ENCODE measurements at regions not wholly inside any gene's neighbourhood (a gene's known extent, or its start where the extent isn't known, plus 50 kb on each side); places are given as distances from the start of the nearest gene placed in this dataset.

GRCh38 chr21:15233611-15234010, 168.8 kb upstream of the NRIP1 start:
- TF ChIP-seq POLR2AphosphoS5 (IDR thresholded peaks at IDR 0.05) (no peak), POLR2A (IDR thresholded peaks at IDR 0.05) (no peak)
- TF ChIP-seq, protein P1, sequence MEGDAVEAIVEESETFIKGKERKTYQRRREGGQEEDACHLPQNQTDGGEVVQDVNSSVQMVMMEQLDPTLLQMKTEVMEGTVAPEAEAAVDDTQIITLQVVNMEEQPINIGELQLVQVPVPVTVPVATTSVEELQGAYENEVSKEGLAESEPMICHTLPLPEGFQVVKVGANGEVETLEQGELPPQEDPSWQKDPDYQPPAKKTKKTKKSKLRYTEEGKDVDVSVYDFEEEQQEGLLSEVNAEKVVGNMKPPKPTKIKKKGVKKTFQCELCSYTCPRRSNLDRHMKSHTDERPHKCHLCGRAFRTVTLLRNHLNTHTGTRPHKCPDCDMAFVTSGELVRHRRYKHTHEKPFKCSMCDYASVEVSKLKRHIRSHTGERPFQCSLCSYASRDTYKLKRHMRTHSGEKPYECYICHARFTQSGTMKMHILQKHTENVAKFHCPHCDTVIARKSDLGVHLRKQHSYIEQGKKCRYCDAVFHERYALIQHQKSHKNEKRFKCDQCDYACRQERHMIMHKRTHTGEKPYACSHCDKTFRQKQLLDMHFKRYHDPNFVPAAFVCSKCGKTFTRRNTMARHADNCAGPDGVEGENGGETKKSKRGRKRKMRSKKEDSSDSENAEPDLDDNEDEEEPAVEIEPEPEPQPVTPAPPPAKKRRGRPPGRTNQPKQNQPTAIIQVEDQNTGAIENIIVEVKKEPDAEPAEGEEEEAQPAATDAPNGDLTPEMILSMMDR (IDR thresholded peaks at IDR 0.05), result no peak
